Hepatocyte (in vitro differentiated cells): ENCODE measurements at regions not wholly inside any gene's neighbourhood (a gene's known extent, or its start where the extent isn't known, plus 50 kb on each side); places are given as distances from the start of the nearest gene placed in this dataset.

Source experiments
- DNase-seq: peaks from one replicate; pipeline ENCODE4 v3.0.0-alpha.2; 2016; ENCODE audit warnings: low spot score
- H2AFZ ChIP-seq: fragments of 200-600 bp; sonication (generic); 2 replicates; pipeline ENCODE4 v1.6.0; 2016; ENCODE audit warnings: antibody characterized with exemption, mild to moderate bottlenecking
- H3K27ac ChIP-seq: fragments of 200-600 bp; sonication (generic); 2 replicates; pipeline ENCODE4 v1.5.1; 2016; ENCODE audit warnings: mild to moderate bottlenecking
- H3K27me3 ChIP-seq: fragments of 200-600 bp; sonication (generic); 2 replicates; pipeline ENCODE4 v1.6.1; 2016
- H3K36me3 ChIP-seq: fragments of 200-600 bp; sonication (generic); replicated peaks from 2 replicates; pipeline ENCODE4 v1.5.1; 2016; ENCODE audit warnings: low read depth; ENCODE audit not compliant: insufficient read depth
- H3K4me1 ChIP-seq: fragments of 200-600 bp; sonication (generic); 2 replicates; pipeline ENCODE4 v1.5.1; 2016; ENCODE audit warnings: mild to moderate bottlenecking, moderate library complexity; ENCODE audit not compliant: insufficient read depth
- H3K4me2 ChIP-seq: fragments of 200-600 bp; sonication (generic); 2 replicates; pipeline ENCODE4 v1.6.0; 2016
- H3K4me3 ChIP-seq: fragments of 200-600 bp; sonication (generic); 2 replicates; pipeline ENCODE4 v1.5.1; 2016; ENCODE audit warnings: mild to moderate bottlenecking
- H3K79me2 ChIP-seq: fragments of 200-600 bp; sonication (generic); 2 replicates; pipeline ENCODE4 v1.6.0; 2017; ENCODE audit warnings: mild to moderate bottlenecking
- H3K9me2 ChIP-seq: fragments of 200-600 bp; sonication (generic); replicated peaks from 2 replicates; pipeline ENCODE4 v1.6.0; 2017; ENCODE audit warnings: mild to moderate bottlenecking; ENCODE audit not compliant: insufficient read depth
- H3K9me3 ChIP-seq: fragments of 200-600 bp; sonication (generic); 2 replicates; pipeline ENCODE4 v1.5.1; 2016; ENCODE audit warnings: low read depth, mild to moderate bottlenecking
- H4K20me1 ChIP-seq: fragments of 200-600 bp; sonication (generic); 2 replicates; pipeline ENCODE4 v1.6.0; 2016; ENCODE audit warnings: mild to moderate bottlenecking; ENCODE audit not compliant: insufficient read depth, poor library complexity, severe bottlenecking
- CTCF ChIP-seq: fragments of 200-600 bp; sonication (generic); IDR thresholded peaks from 2 replicates; pipeline ENCODE4 v1.5.1; 2016; ENCODE audit warnings: antibody characterized with exemption, mild to moderate bottlenecking; ENCODE audit not compliant: poor library complexity
- EZH2 ChIP-seq: fragments of 200-600 bp; sonication (generic); IDR thresholded peaks from 2 replicates; pipeline ENCODE4 v1.6.1; 2016; ENCODE audit warnings: antibody characterized with exemption, mild to moderate bottlenecking, borderline replicate concordance
- EZH2phosphoT487 ChIP-seq: fragments of 200-600 bp; sonication (generic); IDR thresholded peaks from one replicate; pipeline ENCODE4 v1.6.1; 2018; ENCODE audit warnings: antibody characterized with exemption, mild to moderate bottlenecking, low read depth, moderate library complexity; ENCODE audit not compliant: unreplicated experiment, severe bottlenecking
- WGBS: methylation state at CpG from one replicate; pipeline ENCODE4 v1.1.6; 2016; ENCODE audit warnings: low lambda C conversion rate; ENCODE audit errors: missing lambda C conversion rate; 5-methylcytosine and 5-hydroxymethylcytosine counted together

GRCh38 chr5:82918311-82919031 lies 158.7 kb downstream of the TMEM167A start:
- no peaks in the 10 kb centered on the region for H3K27me3 ChIP-seq
- H3K9me2 ChIP-seq = no peaks in the 10 kb centered on the region
- no peak for TF ChIP-seq EZH2phosphoT487
- TF ChIP-seq EZH2 = no peak
- no peak overlapping the region for H3K4me3 ChIP-seq
- WGBS = 87% methylated on average over 3 of the region's 3 CpGs
- no peak overlapping the region for H3K27ac ChIP-seq
- no peak for DNase-seq
- H3K36me3 ChIP-seq = no peaks in the 10 kb centered on the region
- H4K20me1 ChIP-seq = no peaks in the 10 kb centered on the region
- no peaks in the 10 kb centered on the region for H3K9me3 ChIP-seq
- no peak overlapping the region for H2AFZ ChIP-seq
- H3K4me1 ChIP-seq = no peaks in the 10 kb centered on the region
- no peak overlapping the region for H3K4me2 ChIP-seq
- no peaks in the 10 kb centered on the region for H3K79me2 ChIP-seq

- Histone ChIP-seq H3K27ac (no peak overlapping the region), H2AFZ (no peak overlapping the region), H3K4me1 (no peaks in the 10 kb centered on the region), H3K27me3 (no peaks in the 10 kb centered on the region), H3K9me2 (no peaks in the 10 kb centered on the region), H3K79me2 (no peaks in the 10 kb centered on the region), H3K9me3 (no peaks in the 10 kb centered on the region), H3K36me3 (no peaks in the 10 kb centered on the region), H4K20me1 (no peaks in the 10 kb centered on the region), H3K4me3 (no peak overlapping the region), H3K4me2 (no peak overlapping the region)
- no peak for TF ChIP-seq EZH2phosphoT487
- TF ChIP-seq CTCF = no peak
- no peak for TF ChIP-seq EZH2
- 47% methylated on average over 4 of the region's 4 CpGs for WGBS
- DNase-seq = no peak
Observed at GRCh38 chr5:82917584-82917983, 159.6 kb downstream of the TMEM167A start.

GRCh38 chr5:82913971-82914370 lies 163.2 kb downstream of the TMEM167A start:
- DNase-seq = no peak
- H3K27me3 ChIP-seq = no peaks in the 10 kb centered on the region
- H2AFZ ChIP-seq = no peak overlapping the region
- no peak overlapping the region for H3K4me3 ChIP-seq
- no peaks in the 10 kb centered on the region for H4K20me1 ChIP-seq
- TF ChIP-seq CTCF (no peak), EZH2 (no peak), EZH2phosphoT487 (no peak)
- H3K4me1 ChIP-seq = no peaks in the 10 kb centered on the region
- H3K36me3 ChIP-seq = no peaks in the 10 kb centered on the region
- H3K79me2 ChIP-seq = no peaks in the 10 kb centered on the region
- H3K4me2 ChIP-seq = no peak overlapping the region
- H3K9me3 ChIP-seq = no peaks in the 10 kb centered on the region
- no peak overlapping the region for H3K27ac ChIP-seq
- H3K9me2 ChIP-seq = no peaks in the 10 kb centered on the region

- WGBS = 87% methylated on average over 5 of the region's 5 CpGs
- Histone ChIP-seq H3K4me1 (no peaks in the 10 kb centered on the region), H3K4me2 (no peak overlapping the region), H3K9me2 (no peaks in the 10 kb centered on the region), H2AFZ (no peak overlapping the region), H3K9me3 (no peaks in the 10 kb centered on the region), H3K27me3 (no peaks in the 10 kb centered on the region), H3K4me3 (no peak overlapping the region), H4K20me1 (no peaks in the 10 kb centered on the region), H3K27ac (no peak overlapping the region), H3K79me2 (no peaks in the 10 kb centered on the region), H3K36me3 (no peaks in the 10 kb centered on the region)
- DNase-seq = no peak
- TF ChIP-seq EZH2phosphoT487 (no peak), EZH2 (no peak), CTCF (no peak)
Observed at GRCh38 chr5:82912462-82912861, 164.7 kb downstream of the TMEM167A start.
